Amniotic epithelial cell (primary cell): ENCODE measurements at regions not wholly inside any gene's neighbourhood (a gene's known extent, or its start where the extent isn't known, plus 50 kb on each side); places are given as distances from the start of the nearest gene placed in this dataset.
"Not testable (repeated sequence)": the region's sequence is repeated elsewhere in the genome, so short reads cannot be mapped to it uniquely, and the experiment has no call there.

ENCODE experiments used
- DNase-seq: peaks from one replicate; pipeline ENCODE4 v3.0.0-alpha.2; 2010; ENCODE audit warnings: low read depth

- no peak for DNase-seq
These were observed 110.0 kb downstream of the PDGFA start for GRCh38 chr7:409339-410281.

GRCh38 chr7:410395-410910 is 109.2 kb downstream of the PDGFA start:
- no peak for DNase-seq

GRCh38 chr7:411116-411515 is 108.5 kb downstream of the PDGFA start:
- not testable (repeated sequence) for DNase-seq

GRCh38 chr7:411677-412312 is 107.9 kb downstream of the PDGFA start:
- no peak for DNase-seq

GRCh38 chr7:412313-412710 is 107.3 kb downstream of the PDGFA start:
- DNase-seq = no peak

GRCh38 chr7:414681-415560 is 104.7 kb downstream of the PDGFA start:
- no peak for DNase-seq

GRCh38 chr7:415646-416525 is 103.8 kb downstream of the PDGFA start:
- no peak for DNase-seq

GRCh38 chr7:416761-417624 is 102.7 kb downstream of the PDGFA start:
- no peak for DNase-seq

- DNase-seq = no peak
These were observed 102.1 kb downstream of the PDGFA start for GRCh38 chr7:417625-417889.

- no peak for DNase-seq
These were observed 101.6 kb downstream of the PDGFA start for GRCh38 chr7:417973-418601.

- no peak for DNase-seq
These were observed 100.9 kb downstream of the PDGFA start for GRCh38 chr7:418636-419280.

GRCh38 chr7:420142-421093 is 99.2 kb downstream of the PDGFA start:
- no peak for DNase-seq

- no peak for DNase-seq
These were observed 98.3 kb downstream of the PDGFA start for GRCh38 chr7:421136-421991.

- DNase-seq = no peak
These were observed 97.3 kb downstream of the PDGFA start for GRCh38 chr7:422191-422885.

- no peak for DNase-seq
These were observed 96.8 kb downstream of the PDGFA start for GRCh38 chr7:422886-423225.

GRCh38 chr7:423312-424260 is 96.1 kb downstream of the PDGFA start:
- no peak for DNase-seq
